GM18861 (cell line): ENCODE measurements at regions not wholly inside any gene's neighbourhood (a gene's known extent, or its start where the extent isn't known, plus 50 kb on each side); places are given as distances from the start of the nearest gene placed in this dataset.

ENCODE experiments used
- ATAC-seq: cut with Tn5 transposase; IDR thresholded peaks from one replicate; pipeline ENCODE4 v1.9.1; 2021; ENCODE audit not compliant: unreplicated experiment

DNA sequence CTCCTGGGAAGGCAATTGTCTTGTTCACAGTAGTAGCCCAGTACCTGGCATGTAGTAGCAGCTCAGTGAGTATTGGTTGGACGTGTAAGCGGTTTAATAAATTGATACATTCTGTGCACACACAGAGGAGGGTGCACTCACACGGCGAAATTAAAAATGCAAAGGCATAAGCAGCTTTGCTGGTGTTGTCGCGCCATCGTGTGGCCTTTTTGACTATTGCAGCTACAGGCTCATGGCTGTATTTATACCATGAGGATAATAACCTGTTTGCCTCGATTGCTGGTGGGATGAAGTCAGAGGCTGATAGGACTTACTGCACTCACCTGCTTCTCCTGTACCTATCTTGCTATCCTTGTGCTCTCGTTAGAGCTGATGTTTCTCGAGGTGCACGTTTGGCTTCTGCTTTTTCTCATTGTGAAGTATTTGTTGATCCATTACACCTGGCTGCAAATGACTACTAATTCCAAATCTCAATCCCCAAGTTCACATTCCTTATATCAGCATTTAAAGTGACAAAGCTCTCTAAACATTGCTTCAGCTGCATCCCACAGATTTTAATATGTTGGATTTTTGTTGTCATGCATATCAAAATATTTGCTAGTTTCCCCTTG lies 61.5 kb downstream of the TBXT start:
- peak; percentile 69 for ATAC-seq

- no peak for ATAC-seq
Measured at GRCh38 chr6:166105341-166106075, 62.1 kb downstream of the TBXT start.

DNA sequence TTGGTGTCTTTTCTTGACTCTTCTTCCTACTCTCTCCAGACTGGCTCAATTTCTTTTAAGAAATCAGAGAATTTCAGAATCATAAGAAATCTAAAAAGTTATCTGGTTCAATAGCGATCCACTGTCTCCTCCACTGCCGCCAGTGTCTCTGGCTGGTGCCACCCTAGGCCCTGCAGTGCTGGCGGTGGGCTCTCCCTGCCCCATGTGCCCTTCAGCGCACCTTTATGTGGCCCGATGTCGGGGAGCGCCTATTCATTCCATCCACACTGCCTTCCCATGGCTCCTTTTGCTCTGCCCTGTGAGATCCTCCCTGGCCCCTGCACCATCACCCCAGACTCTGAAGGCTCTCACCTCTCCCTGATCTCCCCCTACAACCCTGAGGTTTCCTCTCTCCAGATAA lies 62.8 kb downstream of the TBXT start:
- ATAC-seq = no peak

GRCh38 chr6:166104107-166104506 lies 63.5 kb downstream of the TBXT start:
- no peak for ATAC-seq

- no peak for ATAC-seq
Measured at GRCh38 chr6:166101819-166102419, 65.7 kb downstream of the TBXT start.

DNA sequence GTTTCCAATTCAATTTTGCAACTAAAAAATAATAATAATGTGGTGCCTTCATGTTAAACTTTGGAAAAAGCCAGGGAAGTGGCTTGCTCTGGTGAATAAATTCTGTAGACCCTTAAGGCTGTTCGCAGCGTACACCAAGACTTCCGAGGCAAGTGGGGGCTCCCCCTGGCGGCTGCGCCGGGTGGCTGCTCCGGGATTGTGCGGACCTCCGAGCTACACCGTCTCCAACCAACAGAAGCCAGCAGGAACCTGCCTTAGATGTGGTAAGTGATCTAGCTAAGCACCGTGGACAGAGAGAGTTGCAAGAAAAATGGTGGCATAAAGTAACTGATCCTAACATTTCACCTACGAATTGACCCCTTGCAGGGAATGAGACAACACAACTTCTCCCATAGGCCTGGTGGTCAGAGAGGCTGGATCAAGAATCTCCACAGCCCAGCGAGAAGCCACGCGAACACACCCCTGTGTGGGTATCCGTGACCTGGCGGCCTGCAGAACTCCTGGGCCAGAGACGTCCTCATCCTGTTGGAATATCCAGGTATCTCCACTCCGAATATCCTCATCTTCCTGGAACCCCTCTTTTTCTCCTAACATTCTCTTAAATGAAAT lies 69.6 kb downstream of the TBXT start:
- ATAC-seq = peak; percentile 92

DNA sequence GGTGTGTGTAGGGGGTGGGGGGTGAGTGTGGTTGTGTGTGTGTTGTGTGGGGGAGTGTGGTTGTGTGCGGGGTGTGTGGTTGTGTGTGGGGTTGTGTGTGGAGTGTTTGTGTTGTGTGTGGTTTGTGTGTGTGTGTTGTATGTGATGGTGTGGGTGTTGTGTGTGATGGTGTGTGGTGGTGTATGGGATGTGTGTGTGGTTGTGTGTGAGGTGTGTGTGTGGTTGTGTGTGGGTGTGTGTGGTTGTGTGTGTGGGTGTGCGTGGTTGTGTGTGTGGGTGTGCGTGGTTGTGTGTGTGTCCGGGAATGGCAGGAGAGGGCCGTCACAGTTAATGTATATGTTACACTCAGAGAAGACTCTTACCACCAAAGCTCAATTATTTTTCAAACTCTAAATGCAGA lies 79.8 kb downstream of the TBXT start:
- ATAC-seq = no peak

DNA sequence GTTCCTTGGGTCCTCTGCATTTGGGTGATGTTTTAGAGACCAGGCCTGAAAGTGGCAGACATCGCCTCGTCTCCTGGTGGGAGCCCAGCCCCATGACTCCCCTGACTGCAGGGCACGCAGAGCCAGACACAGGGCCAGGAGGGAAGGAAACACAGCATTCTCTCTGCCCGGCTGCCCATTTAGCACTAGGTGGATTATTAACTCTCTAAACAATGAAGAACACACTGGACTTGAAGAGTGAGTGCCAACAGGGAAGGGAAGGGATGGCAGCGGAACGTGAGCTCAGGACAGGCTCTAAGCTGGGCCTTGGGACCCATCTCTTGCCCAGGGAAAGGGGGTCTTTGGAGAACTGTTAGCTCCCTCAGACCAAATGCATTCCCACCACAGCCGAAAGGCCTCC lies 80.4 kb downstream of the TBXT start:
- no peak for ATAC-seq

GRCh38 chr6:166085500-166085899 lies 82.2 kb downstream of the TBXT start:
- ATAC-seq = no peak

DNA sequence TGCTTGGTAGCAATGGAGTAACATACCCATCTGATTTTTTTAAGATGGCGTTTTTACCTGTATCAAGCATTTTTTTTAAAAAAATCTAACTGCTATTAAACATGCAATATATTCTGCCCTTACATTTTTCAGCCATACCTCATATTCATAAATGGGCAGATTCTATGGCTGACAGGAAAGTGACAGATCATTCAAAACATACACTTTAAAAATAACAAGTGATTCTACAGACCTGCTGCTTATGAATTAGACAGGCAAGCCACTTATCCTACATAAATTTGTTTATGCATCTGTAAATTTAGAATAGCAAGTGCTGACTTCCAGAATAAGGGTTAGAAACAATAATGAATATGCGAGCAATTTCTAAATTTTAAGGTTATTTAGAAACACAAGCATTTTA lies 82.7 kb downstream of the TBXT start:
- ATAC-seq = no peak

GRCh38 chr6:166079841-166080240 lies 87.8 kb downstream of the TBXT start:
- no peak for ATAC-seq

- ATAC-seq = no peak
Measured at GRCh38 chr6:166078294-166078693, 89.4 kb downstream of the TBXT start.

GRCh38 chr6:166076625-166077024 lies 91.0 kb downstream of the TBXT start:
- no peak for ATAC-seq

GRCh38 chr6:166075925-166076324 lies 91.7 kb downstream of the TBXT start:
- no peak for ATAC-seq

DNA sequence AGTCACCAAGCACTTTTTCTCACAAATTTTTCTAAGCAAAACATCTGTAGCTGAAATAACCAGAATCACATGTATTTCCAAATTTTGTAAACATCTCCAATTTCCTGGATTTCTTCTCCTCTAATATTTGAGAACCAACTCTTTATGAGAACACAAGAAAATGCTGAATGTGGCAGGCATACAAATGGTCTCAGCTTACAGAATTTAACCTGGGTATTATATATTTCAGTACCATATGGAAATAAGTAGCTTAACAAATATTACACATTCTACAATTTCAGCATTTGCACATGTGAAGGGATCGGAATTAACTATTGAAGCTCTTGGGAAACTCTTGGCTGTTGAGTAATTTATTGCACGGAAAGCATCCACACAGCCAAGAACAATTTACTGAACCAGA lies 92.5 kb downstream of the TBXT start:
- ATAC-seq = no peak

GRCh38 chr6:166073082-166073481 lies 94.6 kb downstream of the TBXT start:
- ATAC-seq = no peak

DNA sequence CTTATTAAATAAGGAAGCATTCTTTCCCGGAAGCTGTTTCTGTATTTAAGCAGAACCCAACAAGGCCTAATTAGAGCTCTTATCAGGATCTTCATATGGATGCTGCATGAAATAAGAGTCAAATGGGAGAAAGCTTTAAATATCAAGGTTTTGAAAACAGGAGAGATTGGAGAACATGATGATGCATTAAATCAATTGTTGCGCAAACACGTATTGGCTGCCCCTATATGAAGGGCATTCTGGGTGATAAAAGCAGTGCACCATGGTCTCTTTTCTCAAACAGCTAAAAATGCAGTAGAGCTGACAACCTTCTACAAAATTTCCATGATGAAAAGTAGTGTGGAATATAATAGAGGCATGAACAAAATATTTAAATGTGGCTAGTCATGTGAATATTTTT lies 98.9 kb downstream of the TBXT start:
- ATAC-seq = no peak

DNA sequence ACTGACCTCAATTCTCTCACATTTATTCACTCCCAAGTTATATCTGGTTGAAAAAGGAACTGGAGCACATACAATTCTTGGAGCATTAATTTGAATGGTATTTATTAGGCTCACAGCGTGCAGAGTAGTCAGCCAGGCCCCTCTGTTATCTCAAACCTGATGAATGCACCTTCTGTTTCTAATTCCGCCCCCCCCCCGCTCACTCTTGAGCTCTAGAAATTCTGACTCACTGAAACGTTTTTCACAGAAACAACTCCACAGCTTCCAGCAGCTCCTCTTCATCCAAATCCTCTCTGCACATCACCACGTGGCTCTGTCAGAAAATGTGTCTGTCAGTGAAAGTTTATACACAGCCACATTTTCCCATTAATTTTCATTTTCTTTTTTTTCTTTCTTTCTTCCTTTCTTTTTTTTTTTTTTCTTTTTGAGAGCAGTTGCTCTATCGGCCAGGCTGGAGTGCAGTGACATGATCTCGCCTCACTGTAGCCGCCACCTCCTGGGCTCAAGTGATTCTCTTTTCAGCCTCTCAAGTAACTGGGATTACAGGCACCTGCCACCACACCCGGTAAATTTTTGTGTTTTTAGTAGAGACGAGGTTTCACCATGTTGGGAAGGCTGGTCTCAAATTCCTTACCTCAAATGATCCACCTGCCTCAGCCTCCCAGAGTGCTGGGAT lies 109.4 kb downstream of the TBXT start:
- no peak for ATAC-seq

DNA sequence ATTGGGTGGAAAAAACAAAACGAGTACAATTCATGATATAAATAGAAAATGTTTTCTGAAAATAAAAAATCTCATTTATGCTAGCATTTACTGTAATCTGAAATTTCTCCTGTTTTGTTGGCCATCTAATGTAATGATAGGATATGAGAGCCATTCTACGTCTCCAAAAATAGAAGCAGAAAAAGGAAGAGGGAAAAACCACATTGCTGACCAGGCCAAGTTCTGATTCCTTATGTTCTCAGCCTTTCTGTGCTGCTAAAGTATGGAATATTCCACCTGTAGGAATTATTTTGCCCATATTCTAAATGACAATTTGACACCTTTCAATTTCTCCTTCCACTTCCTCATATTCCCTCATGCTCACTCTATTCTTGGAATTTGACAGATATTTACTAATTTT lies 110.2 kb downstream of the TBXT start:
- no peak for ATAC-seq

GRCh38 chr6:166056637-166057036 lies 111.0 kb downstream of the TBXT start:
- no peak for ATAC-seq

- no peak for ATAC-seq
Measured at GRCh38 chr6:166055801-166056200, 111.8 kb downstream of the TBXT start.

GRCh38 chr6:166052837-166053236 lies 114.8 kb downstream of the TBXT start:
- no peak for ATAC-seq
